Endothelial cell of umbilical vein (primary cell): ENCODE measurements at regions not wholly inside any gene's neighbourhood (a gene's known extent, or its start where the extent isn't known, plus 50 kb on each side); places are given as distances from the start of the nearest gene placed in this dataset.

Source experiments
- BruUV-seq: library from RNA; stranded (reverse); fragments of 400-500 nt; replicated peaks from 2 replicates; lab custom pipeline; 2021; lab: Mats Ljungman, UMichigan
- CTCF ChIA-PET: fragments of 300-600, 350-600 bp; sonication (Branson Sonifier 250); formaldehyde crosslinking; loops from one replicate; lab custom pipeline; 2021; ENCODE audit warnings: antibody characterized with exemption, inconsistent platforms; lab: Charles Lee
- POLR2A ChIA-PET: fragments of 300-600, 350-600 bp; sonication (Branson Sonifier 250); formaldehyde crosslinking; loops from one replicate; lab custom pipeline; 2021; ENCODE audit warnings: antibody characterized with exemption, inconsistent platforms; lab: Charles Lee
- DNase-seq: peaks from one replicate; pipeline ENCODE4 v3.0.0-alpha.2; 2011; ENCODE audit warnings: low read depth, low spot score
- FAIRE-seq: peaks from 2 replicates; lab custom pipeline; 2011; peaks lifted over from hg19 to GRCh38; lab: Jason Lieb, UNC
- H2AFZ ChIP-seq: 2 replicates; pipeline ENCODE4 v1.6.0; 2012; ENCODE audit warnings: low read depth, low read length, control low read depth, inconsistent platforms
- H3K27ac ChIP-seq: 2 replicates; pipeline ENCODE4 v1.5.1; 2011; ENCODE audit warnings: low read depth, mild to moderate bottlenecking, control low read depth, low read length, moderate library complexity; ENCODE audit not compliant: insufficient read depth
- H3K27me3 ChIP-seq, 2 experiments: 2 replicates each; pipeline versions ENCODE4 v1.6.0 to v1.6.1; 2011; ENCODE audit warnings: low read length in 2 of 2, mixed read lengths in 1 of 2; ENCODE audit not compliant: control insufficient read depth in 2 of 2, insufficient read depth in 2 of 2
- H3K36me3 ChIP-seq, 2 experiments: 2 replicates in 1 of 2; 3 replicates in 1 of 2; pipeline ENCODE4 v1.5.1; 2011; ENCODE audit warnings: low read length in 2 of 2, mild to moderate bottlenecking in 1 of 2, moderate library complexity in 1 of 2; ENCODE audit not compliant: control insufficient read depth in 2 of 2, insufficient read depth in 2 of 2; ENCODE audit errors: extremely low read depth in 1 of 2
- H3K4me1 ChIP-seq: 3 replicates; pipeline ENCODE4 v1.5.1; 2011; ENCODE audit warnings: mild to moderate bottlenecking, low read length; ENCODE audit not compliant: control insufficient read depth, insufficient read depth; ENCODE audit errors: extremely low read depth
- H3K4me2 ChIP-seq: 2 replicates; pipeline ENCODE4 v1.6.1; 2011; ENCODE audit warnings: low read length, control low read depth, mixed read lengths; ENCODE audit not compliant: insufficient read depth
- H3K4me3 ChIP-seq, 3 experiments: fragments of 200-600 bp in 1 of 3; sonication (generic), shearing (Covaris generic) in 1 of 3; replicated peaks in 1 of 3; 2 replicates each; pipeline ENCODE4 v1.5.1; 2011 to 2016; ENCODE audit warnings: control low read depth in 3 of 3, low read length in 3 of 3, mild to moderate bottlenecking in 2 of 3, inconsistent platforms in 1 of 3, low read depth in 1 of 3, moderate library complexity in 1 of 3; ENCODE audit not compliant: insufficient read depth in 1 of 3
- H3K79me2 ChIP-seq: 2 replicates; pipeline ENCODE4 v1.6.0; 2012; ENCODE audit warnings: low read length, inconsistent platforms; ENCODE audit not compliant: control insufficient read depth, insufficient read depth
- H3K9ac ChIP-seq: replicated peaks from 2 replicates; pipeline ENCODE3; 2011; ENCODE audit warnings: low read length, control low read depth; ENCODE audit not compliant: insufficient read depth; ENCODE audit errors: extremely low read depth
- H3K9me1 ChIP-seq: replicated peaks from 3 replicates; pipeline ENCODE4 v1.6.0; 2011; ENCODE audit warnings: mild to moderate bottlenecking, low read length; ENCODE audit not compliant: control insufficient read depth, insufficient read depth; ENCODE audit errors: extremely low read depth
- H3K9me3 ChIP-seq: replicated peaks from 2 replicates; pipeline ENCODE4 v1.5.1; 2012; ENCODE audit warnings: low read length, inconsistent platforms; ENCODE audit not compliant: control insufficient read depth, insufficient read depth
- H4K20me1 ChIP-seq: replicated peaks from 2 replicates; pipeline ENCODE3; 2011; ENCODE audit warnings: mild to moderate bottlenecking, low read length; ENCODE audit not compliant: control insufficient read depth, insufficient read depth; ENCODE audit errors: extremely low read depth
- CTCF ChIP-seq, 2 donors: IDR thresholded peaks; 1 replicate in 1 of 2; 2 replicates in 1 of 2; pipeline ENCODE4 v1.5.1; 2011; ENCODE audit warnings: low read length in 2 of 2, mild to moderate bottlenecking in 2 of 2, moderate library complexity in 2 of 2, control low read depth in 1 of 2, inconsistent platforms in 1 of 2, low read depth in 1 of 2; ENCODE audit not compliant: insufficient read depth in 1 of 2; ENCODE audit errors: extremely low read depth in 1 of 2
- EZH2 ChIP-seq: IDR thresholded peaks from 2 replicates; pipeline ENCODE4 v1.6.1; 2012; ENCODE audit warnings: borderline replicate concordance, low read depth, mild to moderate bottlenecking, moderate library complexity, low read length, inconsistent platforms; ENCODE audit not compliant: severe bottlenecking
- FOS ChIP-seq: IDR thresholded peaks from 2 replicates; pipeline ENCODE4 v1.6.1; 2011; ENCODE audit warnings: mild to moderate bottlenecking, low read length, moderate library complexity, borderline replicate concordance; ENCODE audit not compliant: insufficient read depth
- GATA2 ChIP-seq: IDR thresholded peaks from 2 replicates; pipeline ENCODE4 v1.7.0; 2011; ENCODE audit warnings: low read depth, mild to moderate bottlenecking, moderate library complexity, mixed read lengths, low read length; ENCODE audit not compliant: insufficient read length, insufficient read depth
- JUN ChIP-seq: IDR thresholded peaks from 2 replicates; pipeline ENCODE4 v1.6.1; 2011; ENCODE audit warnings: borderline replicate concordance, low read depth; ENCODE audit not compliant: insufficient read length, insufficient read depth
- MAX ChIP-seq: IDR thresholded peaks from 2 replicates; pipeline ENCODE4 v1.6.1; 2011; ENCODE audit not compliant: insufficient read depth, insufficient read length
- MYC ChIP-seq: IDR thresholded peaks from one replicate; pipeline ENCODE4 v1.6.1; 2011; ENCODE audit warnings: mild to moderate bottlenecking, low read depth, low read length
- POLR2A ChIP-seq: IDR thresholded peaks from 2 replicates; pipeline ENCODE4 v1.6.1; 2012; ENCODE audit warnings: low read depth, mild to moderate bottlenecking, control low read depth, low read length
- POLR2AphosphoS5 ChIP-seq: IDR thresholded peaks from 2 replicates; pipeline ENCODE4 v1.6.1; 2012; ENCODE audit warnings: low read depth, mild to moderate bottlenecking, control low read depth, low read length, moderate library complexity; ENCODE audit not compliant: insufficient read depth
- dilution Hi-C: fragments of 300-500 bp; cut with MboI; formaldehyde crosslinking; loops from one replicate; pipeline ENCODE4 v1.15.0; 2019; ENCODE audit warnings: low sequenced_read_pairs; ENCODE audit not compliant: extremely low pct_ligation_motif_present
- intact Hi-C: fragments of 100-400 bp; cut with micrococcal nuclease; formaldehyde crosslinking; loops from one replicate; pipeline ENCODE4 v1.10.0; 2022

DNA sequence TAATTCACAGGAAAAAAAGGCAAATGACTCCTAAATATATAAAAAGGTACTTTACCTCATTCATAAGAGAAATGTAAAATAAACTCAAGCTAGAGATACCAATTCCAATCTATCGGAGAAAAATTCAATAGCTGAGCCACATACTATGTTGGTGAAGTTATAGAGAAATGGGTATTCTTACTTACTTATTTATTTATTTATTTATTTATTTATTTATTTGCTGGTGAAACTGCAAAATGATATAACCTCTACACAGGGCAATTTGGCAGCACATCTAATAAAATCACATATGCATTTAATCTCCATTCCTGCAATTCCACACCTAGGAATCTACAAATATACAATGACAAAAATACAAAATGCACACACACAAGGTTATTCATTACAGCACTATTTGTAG lies 117.5 kb upstream of the TMEM168 start:
- no peak overlapping the region for H3K9ac ChIP-seq
- DNase-seq: no peak
- dilution Hi-C loops (no loop called here), intact Hi-C loops (no loop called here)
- H3K9me1 ChIP-seq: no peaks in the 10 kb centered on the region
- TF ChIP-seq EZH2: no peak
- TF ChIP-seq MYC: no peak
- TF ChIP-seq CTCF (IDR thresholded peaks at IDR 0.05; ENCODE audit: extremely low read depth in 1 of 2, insufficient read depth in 1 of 2, low read depth in 1 of 2, low read length in 2 of 2): no peak
- TF ChIP-seq FOS: no peak
- no peak for TF ChIP-seq JUN
- no peak for TF ChIP-seq POLR2A
- TF ChIP-seq POLR2AphosphoS5: no peak
- no peak for TF ChIP-seq MAX
- no peak for TF ChIP-seq GATA2
- no peaks in the 10 kb centered on the region for H4K20me1 ChIP-seq
- no peaks in the 10 kb centered on the region for H3K36me3 ChIP-seq
- no peak overlapping the region for H3K4me3 ChIP-seq
- no peak overlapping the region for H3K27ac ChIP-seq
- ChIA-PET POLR2A (interaction anchor here (0.7 kb wide), 1 partner anchor 409 kb away, joined by 3 read pairs; no protein-coding TSS in a partner anchor), CTCF (interaction anchor here (0.6 to 1.3 kb wide), 2 partner anchors 9 to 44 kb away, joined by 3 to 5 read pairs; no protein-coding TSS in a partner anchor)
- no peaks in the 10 kb centered on the region for H3K4me1 ChIP-seq
- H2AFZ ChIP-seq: no peak overlapping the region
- no peak overlapping the region for H3K4me2 ChIP-seq
- no peak for FAIRE-seq
- H3K27me3 ChIP-seq: no peaks in the 10 kb centered on the region
- no peaks in the 10 kb centered on the region for H3K79me2 ChIP-seq
- H3K9me3 ChIP-seq: no peaks in the 10 kb centered on the region
- no TSS peak for BruUV-seq
